Fibroblast of skin of left quadriceps (primary cell): ENCODE measurements at regions not wholly inside any gene's neighbourhood (a gene's known extent, or its start where the extent isn't known, plus 50 kb on each side); places are given as distances from the start of the nearest gene placed in this dataset.

Experiments
- DNase-seq, 2 experiments: peaks; one replicate each; pipeline ENCODE4 v3.0.0-alpha.2; 2013; ENCODE audit warnings: low read depth in 2 of 2

DNA sequence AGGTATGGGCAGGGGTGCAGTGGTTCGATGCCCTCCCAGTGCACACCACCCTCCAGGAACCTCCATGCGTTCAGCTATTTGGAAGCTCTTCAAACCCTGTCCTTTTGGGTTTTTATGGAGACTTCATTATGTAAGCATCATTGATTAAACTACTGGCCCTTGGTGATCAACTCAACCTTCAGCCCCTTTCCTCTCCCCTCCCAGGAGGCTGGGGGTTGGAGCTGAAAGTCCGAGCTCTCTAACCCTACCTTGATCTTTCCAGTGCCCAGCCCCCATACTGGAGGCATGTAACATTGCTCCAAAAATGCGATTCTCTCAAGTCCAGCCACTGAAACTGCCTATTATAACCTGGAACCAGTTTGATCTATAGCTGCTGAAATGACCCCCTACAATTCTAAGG, 188.1 kb downstream of the IPO8 start:
- DNase-seq, result no peak

DNA sequence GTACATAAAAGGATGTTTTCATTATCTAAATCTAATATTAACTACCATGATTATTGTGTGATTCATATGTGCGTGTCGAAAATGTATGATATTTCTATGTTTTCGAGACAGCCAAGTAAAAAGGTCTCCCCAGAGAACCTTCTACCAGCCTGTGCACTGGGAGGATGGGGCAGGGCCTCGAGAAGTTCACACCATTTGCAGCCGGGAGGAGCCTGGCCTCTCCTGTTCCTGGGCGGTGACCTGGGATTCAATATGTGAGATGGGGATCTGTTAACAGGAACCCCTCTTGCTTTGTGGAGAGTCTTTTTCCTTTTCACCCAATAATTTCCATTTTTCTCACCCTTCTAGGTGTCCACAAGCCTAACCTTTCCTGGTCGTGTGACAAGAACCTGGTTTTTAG, 189.3 kb downstream of the IPO8 start:
- no peak for DNase-seq

DNA sequence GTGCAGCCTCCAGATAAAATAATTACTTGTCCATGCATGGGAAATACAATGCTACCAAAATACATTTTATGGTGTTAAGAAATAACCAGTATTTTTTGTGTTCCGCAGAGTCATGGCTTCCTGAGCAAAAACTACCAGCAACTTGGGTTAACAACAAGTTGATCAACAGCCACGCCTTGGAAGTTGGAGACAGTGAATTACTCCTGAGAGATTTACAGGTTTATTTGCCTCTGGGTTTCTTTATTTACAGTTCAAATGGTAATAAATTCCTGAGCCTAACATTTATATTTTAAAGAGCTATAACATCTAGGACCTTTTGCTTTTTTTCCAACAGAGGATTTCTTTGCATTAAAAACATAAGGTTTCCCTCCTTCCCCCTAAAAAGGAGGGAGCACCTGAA, 194.0 kb downstream of the IPO8 start:
- DNase-seq, result no peak

DNA sequence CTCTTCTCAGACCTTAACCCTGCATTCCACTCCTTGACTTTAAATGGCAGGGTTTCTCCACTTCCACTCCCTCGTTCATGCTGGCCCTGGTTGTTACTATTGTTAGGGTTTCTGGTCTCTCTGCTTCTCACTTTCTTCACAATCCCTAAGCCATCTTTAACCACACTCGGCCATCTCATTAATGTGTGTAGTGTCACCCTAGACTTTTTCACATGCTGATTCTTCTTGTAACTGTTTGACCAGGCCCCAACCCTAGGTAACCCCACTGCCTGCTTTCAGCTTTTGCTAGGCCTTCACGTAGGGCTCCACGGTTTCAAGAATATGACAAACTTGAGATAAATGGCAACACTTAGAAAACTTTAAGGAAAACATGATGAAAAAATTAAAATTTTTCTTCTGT, 195.1 kb downstream of the IPO8 start:
- DNase-seq, result no peak

DNA sequence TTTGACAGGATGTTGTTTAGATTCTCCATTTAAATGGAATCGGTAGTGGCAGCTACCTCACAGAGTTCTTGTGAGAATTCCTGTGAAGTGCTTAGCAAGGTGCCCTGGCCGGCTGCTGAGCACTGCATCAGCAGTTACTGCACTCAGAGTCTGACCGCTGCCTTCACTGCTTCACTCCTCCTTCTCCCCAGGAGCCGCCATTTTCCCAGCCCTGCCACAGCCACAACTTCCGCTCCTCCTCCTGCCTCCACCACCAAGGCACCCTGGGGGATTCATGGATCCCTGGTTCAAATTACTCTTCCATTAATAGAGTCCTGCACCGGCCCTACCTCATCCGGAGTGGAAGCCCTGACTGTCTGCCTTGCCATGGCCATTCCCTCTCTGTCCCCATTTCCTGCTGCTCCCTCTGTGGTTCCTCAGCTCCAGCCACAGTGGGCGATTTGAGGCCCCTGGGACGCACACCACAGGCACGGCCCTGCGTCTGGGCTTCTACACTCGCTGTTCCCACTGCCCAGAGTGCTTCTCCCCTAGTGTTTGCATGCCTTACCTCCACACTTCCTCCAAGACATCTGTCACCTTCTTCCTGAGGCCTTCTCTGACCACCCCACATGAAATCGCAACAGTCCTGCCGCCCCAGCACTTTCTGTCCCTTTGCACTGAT, 210.3 kb downstream of the IPO8 start:
- no peak for DNase-seq

DNA sequence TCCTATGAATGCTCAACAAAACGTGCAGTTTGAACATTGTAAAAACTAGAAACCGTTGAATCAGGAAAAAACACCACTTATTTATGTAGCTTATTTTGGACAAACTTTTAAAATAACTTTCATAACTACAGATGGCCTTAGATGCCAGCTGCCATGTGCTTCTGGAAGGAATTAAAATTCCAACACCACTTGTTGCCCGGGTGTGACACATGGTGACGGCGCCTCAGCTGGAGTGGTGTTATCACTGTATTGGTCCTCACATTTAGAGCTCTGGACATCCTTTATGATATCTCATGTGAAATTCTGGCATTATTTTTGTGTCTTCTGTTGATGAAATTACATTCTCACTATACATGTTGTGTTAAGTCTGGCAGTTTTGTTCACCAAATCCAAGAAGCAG, 211.0 kb downstream of the IPO8 start:
- no peak for DNase-seq

DNA sequence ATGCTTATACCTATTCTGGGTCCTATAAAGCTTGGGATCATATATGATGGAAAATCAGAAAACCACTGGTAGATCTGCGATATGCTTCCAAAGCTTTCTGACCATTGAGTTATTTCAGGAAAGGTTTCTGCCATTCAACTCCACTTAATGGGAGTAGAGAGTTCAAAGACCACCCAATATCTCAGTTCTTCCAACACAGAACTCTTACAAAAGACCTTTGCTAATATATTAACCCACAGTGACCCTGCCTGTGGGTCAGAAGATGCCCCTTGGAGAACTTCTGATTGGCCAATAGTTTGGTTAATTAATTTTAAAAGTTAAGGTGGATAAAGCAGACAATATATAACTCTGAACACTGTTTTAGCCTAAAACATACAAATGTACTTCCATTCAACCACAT, 213.0 kb downstream of the IPO8 start:
- DNase-seq, result no peak

DNA sequence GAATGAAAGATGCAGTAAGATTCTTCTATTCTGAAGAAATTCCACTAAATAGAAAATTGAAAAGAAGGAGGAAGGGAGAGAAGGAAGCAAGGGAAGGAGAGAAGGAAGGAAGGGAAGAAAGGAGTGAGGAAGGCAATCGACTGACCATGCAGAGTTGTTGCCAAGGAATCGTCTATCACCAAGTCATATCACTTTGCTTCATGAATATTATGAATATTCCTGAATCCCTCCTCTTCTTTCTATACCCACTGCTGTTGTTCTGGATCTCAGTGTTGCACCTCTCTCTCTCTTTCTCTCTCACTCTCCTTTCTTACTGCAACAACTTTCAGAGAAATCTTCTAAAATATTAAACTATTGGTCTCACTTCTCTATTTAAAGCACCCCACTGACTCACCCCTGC, 222.4 kb downstream of the IPO8 start:
- no peak for DNase-seq

DNA sequence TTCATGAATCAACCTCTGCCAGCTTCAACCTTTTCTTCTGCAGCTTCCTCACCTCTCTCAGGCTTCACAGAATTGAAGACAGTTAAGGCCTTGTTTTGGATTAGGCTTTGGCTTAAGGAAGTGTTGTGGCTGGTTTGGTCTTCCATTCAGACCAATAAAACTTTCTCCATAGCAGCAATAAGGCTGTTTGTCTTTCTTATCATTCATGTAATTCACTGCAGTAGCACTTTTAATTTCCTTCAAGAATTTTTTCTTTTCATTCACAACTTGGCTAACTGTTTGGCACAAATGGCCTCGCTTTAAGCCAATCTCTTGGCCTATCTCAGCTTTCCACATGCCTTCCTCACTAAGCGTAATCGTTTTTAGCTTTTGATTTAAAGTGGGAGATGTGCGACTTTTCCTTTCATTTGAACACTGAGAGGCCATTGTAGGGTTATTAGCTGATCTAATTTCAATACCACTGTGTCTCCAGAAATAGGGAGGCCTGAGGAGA, 229.5 kb downstream of the IPO8 start:
- no peak for DNase-seq

DNA sequence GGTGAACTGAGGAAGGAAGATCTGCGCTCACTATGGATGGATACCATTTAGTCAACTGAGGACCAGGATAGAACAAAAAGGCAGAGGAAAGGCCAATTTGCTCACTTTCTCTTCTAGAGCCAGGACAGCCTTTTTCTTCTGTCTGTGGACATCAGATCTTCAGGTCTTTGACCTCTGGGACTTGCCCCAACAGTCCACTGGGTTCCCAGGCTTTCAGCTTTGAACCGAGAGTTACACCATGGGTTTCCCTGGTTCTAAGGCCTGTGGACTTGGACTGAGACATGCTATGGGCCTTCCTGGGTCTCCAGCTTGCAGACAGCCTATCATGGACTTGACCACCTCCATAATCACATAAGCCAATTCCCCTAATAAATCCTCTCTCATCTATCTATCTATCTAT, 232.0 kb downstream of the IPO8 start:
- DNase-seq, result no peak

DNA sequence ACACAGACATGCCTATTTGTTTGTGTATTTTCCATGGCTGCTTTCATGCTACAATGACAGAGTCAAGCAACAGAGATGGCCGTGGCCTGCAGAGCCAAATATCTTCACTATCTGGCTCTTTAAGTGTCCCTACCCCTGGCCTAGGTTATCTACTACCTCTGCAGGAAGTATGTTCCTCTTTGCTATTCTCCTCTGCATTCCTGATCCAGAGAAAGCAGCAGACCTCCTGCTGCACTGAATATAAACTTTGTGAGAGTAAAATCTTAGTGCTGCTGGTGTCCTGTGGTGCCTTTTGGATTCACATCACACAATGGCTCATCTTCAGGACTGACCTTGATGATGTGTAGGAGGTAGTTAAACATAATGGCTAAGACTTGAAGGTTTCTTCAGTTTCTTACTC, 233.4 kb downstream of the IPO8 start:
- DNase-seq, result no peak

DNA sequence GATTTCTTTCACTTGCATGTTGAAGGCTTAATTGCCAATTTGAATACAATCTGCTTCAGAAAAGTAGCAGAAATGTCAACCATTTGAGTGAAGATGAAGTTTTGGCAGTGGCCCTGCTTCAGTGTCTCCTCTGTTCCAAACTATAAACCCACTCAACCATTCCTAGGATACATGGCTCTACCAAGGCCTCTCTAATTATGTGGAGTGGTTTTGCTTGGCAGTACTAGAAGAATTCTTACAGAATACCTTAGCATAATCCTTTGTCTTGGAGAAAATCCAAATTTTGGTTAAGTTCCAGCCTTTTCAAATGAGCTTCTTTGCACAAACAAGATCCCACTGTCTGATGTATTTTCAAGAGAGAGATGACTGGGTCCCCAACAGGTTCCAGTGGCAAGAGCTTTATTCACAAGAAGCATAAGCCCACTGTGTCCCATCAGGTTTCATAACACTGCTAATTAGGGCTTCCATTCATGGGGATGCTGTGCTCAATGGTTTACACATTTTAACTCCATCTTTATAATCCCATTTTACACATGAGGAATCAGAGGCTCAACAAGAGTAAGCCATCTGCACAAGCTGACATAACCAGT, 234.5 kb downstream of the IPO8 start:
- no peak for DNase-seq

DNA sequence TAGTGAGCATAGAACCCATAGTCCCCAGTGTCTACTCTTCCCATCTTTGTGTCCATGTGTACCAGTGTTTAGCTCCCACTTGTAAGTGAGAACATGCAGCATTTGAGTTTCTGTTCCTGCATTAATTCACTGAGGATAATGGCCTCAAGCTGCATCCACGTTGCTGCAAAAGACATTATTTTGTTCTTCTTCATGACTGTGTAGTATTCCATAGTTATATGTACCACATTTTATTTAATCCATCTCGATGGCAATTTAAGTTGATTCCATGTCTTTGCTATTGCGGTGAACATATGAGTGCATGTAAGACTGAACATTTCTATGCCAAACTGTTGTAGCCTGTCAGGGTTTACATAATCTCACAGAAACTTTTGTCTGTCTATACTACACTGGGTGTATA, 237.2 kb downstream of the IPO8 start:
- DNase-seq, result no peak

DNA sequence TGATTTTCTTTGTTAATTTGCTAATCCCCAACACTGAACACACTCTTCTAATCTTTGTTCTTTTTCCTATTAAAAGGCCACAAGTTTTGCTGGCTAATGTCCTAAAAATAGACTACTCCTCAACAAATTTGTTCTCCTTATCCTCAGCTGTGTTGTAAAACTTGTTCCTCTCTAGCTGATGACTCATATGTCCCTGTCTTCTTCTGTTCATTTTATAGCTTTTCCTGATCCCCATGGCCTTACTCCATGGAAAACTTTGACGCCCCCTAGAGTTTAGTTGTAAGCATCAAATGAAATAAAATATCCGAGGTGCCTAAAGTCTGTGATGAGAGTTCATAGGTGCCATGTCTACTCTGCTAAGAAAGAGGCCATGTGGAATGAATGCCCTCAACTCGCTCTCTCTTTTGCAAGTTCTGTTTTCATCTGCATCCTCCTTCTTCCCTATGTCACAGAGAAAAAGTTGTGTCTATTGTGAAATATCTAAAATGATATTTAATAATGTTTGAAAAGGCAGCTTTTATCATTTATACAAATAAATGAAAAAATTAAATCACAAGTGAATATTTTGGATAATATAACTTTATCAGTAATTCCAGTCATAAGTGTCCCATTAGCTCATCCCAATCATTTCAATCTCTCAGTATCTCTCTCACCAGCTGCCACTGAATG, 237.9 kb downstream of the IPO8 start:
- DNase-seq, result peak; percentile 62 to 64

DNA sequence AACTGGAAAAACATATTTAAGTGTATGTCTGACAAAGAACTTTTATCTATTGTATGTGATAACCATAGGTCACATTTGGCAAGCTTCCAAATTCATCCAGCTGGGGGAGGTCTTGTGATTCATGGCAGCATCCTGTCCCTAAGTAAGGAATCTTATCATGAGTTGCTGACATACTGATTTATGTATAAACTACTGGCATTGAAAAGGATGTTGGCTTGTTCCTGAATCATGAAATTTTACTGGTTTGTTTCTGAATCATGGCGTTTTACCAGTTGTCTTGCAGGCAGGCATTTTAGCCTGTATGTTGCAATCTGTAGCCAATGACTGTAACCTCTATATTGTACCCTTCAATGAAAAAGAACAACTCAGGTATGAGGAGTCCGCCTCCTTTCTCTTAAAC, 244.8 kb downstream of the IPO8 start:
- no peak for DNase-seq

DNA sequence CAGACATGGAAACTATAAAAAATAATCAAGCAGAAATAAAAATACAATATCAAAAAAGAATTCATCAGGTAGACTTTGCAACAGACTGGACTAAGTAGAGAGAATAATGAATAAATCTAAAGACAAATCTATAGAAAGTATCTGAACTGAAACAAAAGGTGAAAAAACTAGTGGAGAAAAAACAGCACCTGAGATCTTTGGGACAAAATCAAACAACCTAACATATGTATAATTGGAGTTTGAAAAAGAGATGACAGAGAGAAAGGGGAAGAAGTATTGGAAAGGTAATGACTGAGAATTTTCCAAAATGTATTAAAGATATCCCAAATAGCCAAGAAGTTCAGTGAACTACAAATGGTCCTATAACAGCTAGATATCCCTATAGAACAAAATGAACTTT, 245.4 kb downstream of the IPO8 start:
- DNase-seq, result no peak

DNA sequence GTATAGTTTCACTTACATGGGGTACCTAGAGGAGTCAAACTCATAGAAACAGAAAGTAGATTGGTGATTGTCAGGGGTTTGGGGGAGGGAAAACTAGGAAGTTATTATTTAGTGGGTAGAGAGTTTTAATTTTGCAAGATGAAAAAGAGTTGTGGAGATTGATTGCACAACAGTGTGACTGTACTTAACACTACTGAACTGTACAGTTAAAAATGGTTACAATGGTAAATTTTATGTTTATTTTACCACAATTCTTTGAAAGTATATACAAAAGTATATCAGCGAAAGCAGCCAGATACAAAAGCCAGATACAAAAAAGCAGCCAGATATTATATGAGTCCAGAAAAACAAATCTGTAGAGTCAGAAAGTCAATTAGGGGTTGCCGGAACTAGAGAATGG, 247.6 kb downstream of the IPO8 start:
- no peak for DNase-seq

DNA sequence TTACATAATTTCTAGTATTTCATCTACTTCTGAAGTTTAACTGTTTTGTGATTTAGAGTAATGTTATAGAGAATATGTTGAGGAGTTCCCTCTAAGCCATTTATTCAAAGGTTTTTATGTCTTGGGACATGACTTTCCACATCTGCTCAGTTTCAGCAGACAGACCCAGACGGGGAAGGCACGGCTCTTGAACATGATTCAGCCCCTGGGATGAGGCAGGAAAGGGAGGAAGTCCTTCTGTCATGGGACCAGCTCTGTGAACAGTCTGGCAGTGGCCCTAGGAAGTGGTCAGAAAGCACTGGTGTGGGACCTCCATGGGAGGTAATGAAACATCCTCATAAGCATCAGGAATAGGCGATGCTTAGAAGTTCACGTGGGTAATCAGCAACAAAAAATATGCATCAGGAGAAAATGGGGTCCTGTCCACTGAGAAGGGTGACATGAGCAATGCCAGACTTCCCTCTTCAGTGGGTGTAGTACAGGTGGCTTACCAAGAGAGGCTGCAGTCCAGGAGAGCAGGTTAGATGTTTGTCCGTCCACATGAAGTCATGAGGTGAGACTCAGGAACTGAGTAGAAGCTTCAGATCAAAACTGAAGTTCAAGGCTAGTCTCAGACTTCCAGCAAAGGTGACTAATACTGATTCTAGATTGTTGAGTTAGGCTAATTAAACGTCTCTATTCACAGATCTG, 248.5 kb downstream of the IPO8 start:
- no peak for DNase-seq

DNA sequence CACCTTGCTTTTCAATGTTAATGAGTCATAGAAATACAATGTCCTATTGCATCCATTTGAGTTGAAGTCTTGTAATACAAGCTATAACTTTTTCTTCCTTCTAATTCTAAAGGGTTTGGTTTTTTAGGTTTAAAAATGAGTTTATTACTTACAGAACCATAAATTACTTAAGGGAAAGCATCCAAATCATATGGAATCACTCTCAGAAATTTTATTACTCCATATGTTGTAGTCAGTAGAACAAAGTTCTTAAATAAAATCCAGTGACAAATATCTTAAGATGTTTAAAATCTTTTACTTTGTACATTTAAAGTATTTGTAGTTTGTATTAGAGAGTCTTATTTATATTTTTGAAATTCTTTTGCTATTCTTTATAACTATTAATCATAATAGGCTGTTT, 253.2 kb downstream of the IPO8 start:
- peak in 1 of 2 experiments; percentile 21 for DNase-seq

DNA sequence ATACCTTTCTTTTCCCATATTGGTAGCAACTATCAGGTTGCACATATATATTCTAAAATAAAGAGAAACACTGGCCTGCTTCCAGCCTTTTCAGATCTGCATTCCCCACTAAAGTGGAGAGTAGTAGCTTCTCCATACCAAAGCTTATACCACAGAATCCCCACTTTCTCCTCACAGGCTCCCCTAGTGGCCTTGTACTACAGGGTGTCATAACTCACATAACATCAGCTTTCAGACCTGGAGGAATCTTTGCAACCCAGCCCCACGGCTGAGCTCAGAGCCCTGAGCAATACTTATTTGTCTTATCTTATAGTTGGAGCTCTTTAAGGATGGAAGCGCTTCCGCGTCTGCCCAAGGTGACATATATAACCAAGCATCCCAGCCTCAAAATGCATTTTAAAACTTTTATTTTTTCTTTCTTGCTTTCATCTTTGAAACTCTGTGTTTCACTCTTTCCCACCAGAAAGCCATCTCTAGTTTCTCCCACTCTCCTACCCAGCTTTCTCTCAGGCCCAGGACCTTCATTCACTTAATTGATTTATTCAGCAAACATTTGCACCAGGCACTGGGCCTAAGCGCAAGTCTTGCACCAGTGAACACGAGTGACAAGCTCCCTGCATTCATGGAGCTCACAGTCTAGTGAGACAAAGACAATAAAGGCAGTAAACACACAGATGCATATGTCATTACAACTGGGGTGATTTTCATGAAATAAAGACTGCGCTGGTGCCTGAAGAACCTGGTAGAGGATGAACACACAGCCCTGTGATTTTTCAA, 254.7 kb downstream of the IPO8 start:
- DNase-seq, result no peak

DNA sequence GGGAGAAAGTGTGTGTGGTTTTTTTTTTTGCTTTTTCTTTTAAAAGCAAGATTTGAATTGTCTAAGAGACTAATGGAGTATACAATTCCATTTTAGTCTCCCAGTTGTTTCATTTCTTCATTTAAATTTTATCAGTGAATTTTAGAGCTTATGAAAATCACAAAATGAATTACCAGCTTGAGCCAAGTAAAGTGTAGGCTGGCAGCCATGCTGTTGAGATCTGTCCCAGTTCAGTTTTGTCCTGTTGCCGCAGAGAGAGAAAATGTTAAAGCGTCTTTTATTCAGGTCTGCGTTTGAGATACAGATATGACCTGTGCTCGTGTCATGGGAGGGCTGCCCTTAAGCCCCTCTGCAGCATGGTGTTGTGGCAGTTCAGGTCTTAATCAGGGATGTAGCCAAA, 256.5 kb downstream of the IPO8 start:
- no peak for DNase-seq

DNA sequence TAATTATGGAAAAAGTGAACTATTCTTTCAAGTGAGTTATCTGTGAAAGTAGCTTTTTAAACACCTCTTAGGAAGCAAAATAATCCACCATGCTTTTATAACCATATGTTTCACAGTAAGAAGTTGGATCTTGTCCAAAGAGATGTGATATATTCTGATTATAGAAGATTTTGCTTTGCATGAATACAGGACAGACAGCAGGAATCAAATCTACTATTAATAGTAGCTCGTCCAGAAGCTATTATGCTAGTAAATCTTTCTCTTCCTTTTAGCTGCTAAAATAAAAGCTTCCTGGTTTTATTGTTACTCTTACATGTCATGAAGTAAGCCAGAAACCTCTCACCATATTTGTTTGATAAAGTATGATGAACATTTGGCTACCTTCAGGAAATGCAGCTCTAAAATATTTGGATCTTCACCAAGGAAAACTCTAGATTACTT, 257.0 kb downstream of the IPO8 start:
- DNase-seq, result no peak
